ENCODE measurements at regions not wholly inside any gene's neighbourhood (a gene's known extent, or its start where the extent isn't known, plus 50 kb on each side); places are given as distances from the start of the nearest gene placed in this dataset.

GRCh38 chr1:224518528-224518927, 83.9 kb upstream of the WDR26 start:
- H3K4me1 Mint-ChIP-seq: peaks cover 4% of the 10 kb centered on the region
- H3K27ac Mint-ChIP-seq: no peak overlapping the region
- intact Hi-C loops (cut with micrococcal nuclease): no loop called here
- CTCF ChIA-PET: interaction anchor here (1.2 kb wide), 1 partner anchor 12 kb away, joined by 3 read pairs; no protein-coding TSS in a partner anchor
- TF ChIP-seq CTCF (IDR thresholded peaks at IDR 0.05): no peak
- no peak for ATAC-seq (ENCODE audit: low read depth)
- POLR2A ChIA-PET: interaction anchor here (0.5 kb wide), 1 partner anchor 1708 kb away, joined by 5 read pairs; no protein-coding TSS in a partner anchor
- peaks cover 2% of the 10 kb centered on the region for H3K9me3 Mint-ChIP-seq
- DNase-seq: no peak
- no peaks in the 10 kb centered on the region for H3K27me3 Mint-ChIP-seq
- no peaks in the 10 kb centered on the region for H3K36me3 Mint-ChIP-seq (ENCODE audit: low read depth)
- H3K4me3 Mint-ChIP-seq: no peak overlapping the region

- no peak for ATAC-seq (ENCODE audit: low read depth)
- H3K27me3 Mint-ChIP-seq: no peaks in the 10 kb centered on the region
- TF ChIP-seq CTCF (IDR thresholded peaks at IDR 0.05): no peak
- H3K9me3 Mint-ChIP-seq: peaks cover 2% of the 10 kb centered on the region
- ChIA-PET POLR2A (no interaction called here), CTCF (no interaction called here)
- H3K4me3 Mint-ChIP-seq: no peak overlapping the region
- no peak for DNase-seq
- H3K27ac Mint-ChIP-seq: no peak overlapping the region
- H3K36me3 Mint-ChIP-seq (ENCODE audit: low read depth): no peaks in the 10 kb centered on the region
- intact Hi-C loops (cut with micrococcal nuclease): no loop called here
- H3K4me1 Mint-ChIP-seq: no peaks in the 10 kb centered on the region
Measured at GRCh38 chr1:224519874-224520273, 85.3 kb upstream of the WDR26 start.

- intact Hi-C loops (cut with micrococcal nuclease): no loop called here
- Mint-ChIP-seq H3K27ac (no peak overlapping the region), H3K27me3 (no peaks in the 10 kb centered on the region), H3K36me3 (ENCODE audit: low read depth) (no peaks in the 10 kb centered on the region), H3K4me1 (no peaks in the 10 kb centered on the region), H3K9me3 (peaks cover 2% of the 10 kb centered on the region), H3K4me3 (no peak overlapping the region)
- ChIA-PET CTCF (no interaction called here), POLR2A (no interaction called here)
- no peak for TF ChIP-seq CTCF (IDR thresholded peaks at IDR 0.05)
- ATAC-seq (ENCODE audit: low read depth) (no peak), DNase-seq (no peak)
Measured at GRCh38 chr1:224520808-224521207, 86.2 kb upstream of the WDR26 start.

GRCh38 chr1:224521904-224522734, 87.5 kb upstream of the WDR26 start:
- H3K36me3 Mint-ChIP-seq (ENCODE audit: low read depth): no peaks in the 10 kb centered on the region
- no peaks in the 10 kb centered on the region for H3K4me1 Mint-ChIP-seq
- H3K9me3 Mint-ChIP-seq: peaks cover 2% of the 10 kb centered on the region
- no peak overlapping the region for H3K4me3 Mint-ChIP-seq
- ChIA-PET CTCF (no interaction called here), POLR2A (no interaction called here)
- H3K27ac Mint-ChIP-seq: no peak overlapping the region
- ATAC-seq (ENCODE audit: low read depth) (no peak), DNase-seq (no peak)
- no peak for TF ChIP-seq CTCF (IDR thresholded peaks at IDR 0.05)
- intact Hi-C loops (cut with micrococcal nuclease): no loop called here
- no peaks in the 10 kb centered on the region for H3K27me3 Mint-ChIP-seq

GRCh38 chr1:224523676-224524075, 89.1 kb upstream of the WDR26 start:
- CTCF ChIA-PET: no interaction called here
- no peak overlapping the region for H3K4me3 Mint-ChIP-seq
- TF ChIP-seq CTCF (IDR thresholded peaks at IDR 0.05): no peak

More at GRCh38 chr1:224523676-224524075, 89.1 kb upstream of the WDR26 start:
- no peaks in the 10 kb centered on the region for H3K36me3 Mint-ChIP-seq (ENCODE audit: low read depth)
- no peaks in the 10 kb centered on the region for H3K4me1 Mint-ChIP-seq
- no peaks in the 10 kb centered on the region for H3K27me3 Mint-ChIP-seq
- POLR2A ChIA-PET: no interaction called here
- H3K9me3 Mint-ChIP-seq: peaks cover 2% of the 10 kb centered on the region
- DNase-seq (no peak), ATAC-seq (ENCODE audit: low read depth) (no peak)
- no peak overlapping the region for H3K27ac Mint-ChIP-seq
- intact Hi-C loops (cut with micrococcal nuclease): no loop called here

Measured in activated B cell treated with CpG ODN at 0.5 μM for 24 hours (primary cell).